ENCODE measurements at regions not wholly inside any gene's neighbourhood (a gene's known extent, or its start where the extent isn't known, plus 50 kb on each side); places are given as distances from the start of the nearest gene placed in this dataset.
"Not testable (repeated sequence)": the region's sequence is repeated elsewhere in the genome, so short reads cannot be mapped to it uniquely, and the experiment has no call there.

- DNase-seq (ENCODE audit: low read depth, low spot score), result no peak
Observed at GRCh38 chr13:80844164-80844563, 503.2 kb upstream of the SPRY2 start.

DNA sequence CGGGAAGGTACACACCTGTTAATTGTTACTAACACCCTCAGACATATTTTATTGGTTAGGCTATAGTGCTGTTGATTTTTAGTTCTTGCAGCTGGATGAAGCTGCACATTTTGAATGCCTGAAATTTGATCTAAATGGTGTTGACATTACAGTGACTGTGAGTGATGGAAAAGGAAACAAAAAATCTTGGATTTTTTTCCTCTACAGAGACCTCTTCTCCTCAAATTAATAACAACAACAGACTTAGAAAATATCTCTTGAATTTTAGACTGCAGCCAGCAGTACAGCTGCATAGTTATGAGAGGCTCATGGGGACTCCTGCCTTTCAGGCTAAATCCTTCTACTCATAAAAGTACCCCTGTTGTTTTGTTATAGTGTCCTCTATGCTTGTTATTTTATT lies 500.5 kb upstream of the SPRY2 start:
- DNase-seq (ENCODE audit: low read depth, low spot score), result no peak

DNA sequence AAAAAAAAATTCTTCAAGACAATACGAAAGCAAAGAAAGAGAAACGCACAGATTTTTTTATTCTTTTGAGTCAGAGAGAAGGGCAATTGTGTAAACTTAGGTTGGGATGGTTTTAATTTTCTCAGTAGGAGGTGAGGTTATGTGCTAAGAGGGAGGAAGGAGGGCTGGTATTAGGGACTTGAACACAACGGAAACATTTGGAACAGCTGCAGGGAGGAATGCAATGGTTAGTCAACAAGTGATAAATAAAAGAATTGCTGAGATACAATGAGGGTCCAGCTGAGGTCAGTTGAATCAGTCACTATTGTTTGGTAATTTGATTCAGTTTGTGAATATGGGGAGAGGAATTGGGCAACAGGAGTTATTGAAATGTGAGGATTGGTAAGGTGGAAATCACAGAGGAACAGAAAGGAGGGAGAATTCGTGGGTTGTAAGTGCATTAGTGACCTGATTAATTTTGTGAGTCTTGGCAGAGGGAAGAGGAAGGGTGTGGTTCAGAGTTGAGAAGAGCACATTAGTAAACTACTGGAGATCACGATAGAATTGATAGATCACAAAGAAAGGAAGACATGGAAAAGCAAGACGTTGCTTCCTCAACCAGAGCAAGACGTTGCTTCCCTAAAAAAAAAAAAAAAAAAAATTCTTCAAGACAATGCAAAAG lies 499.5 kb upstream of the SPRY2 start:
- DNase-seq (ENCODE audit: low read depth, low spot score), result peak; percentile 20

- DNase-seq (ENCODE audit: low read depth, low spot score), result no peak
Observed at GRCh38 chr13:80835902-80836301, 495.0 kb upstream of the SPRY2 start.

DNA sequence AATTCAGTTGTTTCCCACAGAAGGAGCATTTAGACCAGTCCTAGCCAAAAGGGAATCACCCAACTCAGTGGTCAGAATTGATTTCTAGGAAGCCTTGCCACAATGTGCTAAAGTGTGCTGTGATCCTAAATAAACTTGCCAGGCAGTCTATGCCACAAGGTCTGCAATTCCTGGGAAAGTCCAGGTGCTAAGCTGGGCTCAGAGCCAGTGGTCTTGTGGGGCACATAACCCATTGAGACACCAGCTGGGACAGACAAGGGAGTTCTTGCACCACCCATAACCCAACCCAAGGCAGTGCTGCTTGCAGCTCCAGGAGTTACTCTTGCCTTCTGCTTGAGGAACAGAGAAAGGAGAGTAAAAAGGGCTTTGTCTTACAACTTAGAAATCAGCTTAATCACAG lies 489.5 kb upstream of the SPRY2 start:
- DNase-seq (ENCODE audit: low read depth, low spot score), result no peak

- no peak for DNase-seq (ENCODE audit: low read depth, low spot score)
Observed at GRCh38 chr13:80828759-80829158, 487.8 kb upstream of the SPRY2 start.

GRCh38 chr13:80825276-80825675 lies 484.4 kb upstream of the SPRY2 start:
- DNase-seq (ENCODE audit: low read depth, low spot score), result no peak

- DNase-seq (ENCODE audit: low read depth, low spot score), result no peak
Observed at GRCh38 chr13:80824229-80824628, 483.3 kb upstream of the SPRY2 start.

GRCh38 chr13:80823472-80823871 lies 482.5 kb upstream of the SPRY2 start:
- DNase-seq (ENCODE audit: low read depth, low spot score), result no peak

DNA sequence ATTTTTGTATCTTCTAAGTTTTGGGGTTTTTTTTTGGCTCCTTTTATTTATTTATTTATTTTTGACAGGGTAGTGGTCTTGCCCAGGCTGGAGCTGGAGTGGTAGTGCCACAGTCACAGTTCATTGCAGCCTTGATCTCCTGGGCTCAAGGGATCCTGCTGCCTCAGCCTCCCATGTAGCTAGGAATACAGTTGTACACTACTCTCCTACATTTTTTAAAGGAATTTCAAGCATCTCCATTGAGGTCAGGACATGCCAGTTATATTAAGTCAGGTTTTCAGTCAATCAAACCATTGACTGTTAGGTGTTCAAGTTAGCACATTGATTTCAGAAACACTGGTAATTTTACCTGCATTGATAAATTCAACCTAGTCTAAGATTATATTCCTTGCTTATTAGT lies 480.5 kb upstream of the SPRY2 start:
- DNase-seq (ENCODE audit: low read depth, low spot score), result no peak

DNA sequence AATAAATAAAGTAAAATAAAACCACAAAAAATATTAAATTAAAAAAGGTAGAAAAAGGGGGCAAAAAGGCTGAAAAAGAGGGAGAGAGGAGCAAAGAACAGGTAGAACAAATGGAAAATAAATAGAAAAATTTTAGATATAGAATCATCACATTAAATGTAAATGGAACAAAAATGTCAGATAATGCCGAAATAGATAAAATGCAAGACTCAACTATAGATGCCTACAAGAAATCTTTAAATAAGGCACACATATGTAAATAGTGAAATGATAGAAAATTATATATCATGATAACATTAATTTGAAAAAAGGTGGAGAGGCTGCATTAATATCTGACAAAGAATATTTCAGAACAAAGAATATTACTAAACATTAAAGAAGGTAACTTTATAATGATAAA lies 477.1 kb upstream of the SPRY2 start:
- DNase-seq (ENCODE audit: low read depth, low spot score), result no peak

DNA sequence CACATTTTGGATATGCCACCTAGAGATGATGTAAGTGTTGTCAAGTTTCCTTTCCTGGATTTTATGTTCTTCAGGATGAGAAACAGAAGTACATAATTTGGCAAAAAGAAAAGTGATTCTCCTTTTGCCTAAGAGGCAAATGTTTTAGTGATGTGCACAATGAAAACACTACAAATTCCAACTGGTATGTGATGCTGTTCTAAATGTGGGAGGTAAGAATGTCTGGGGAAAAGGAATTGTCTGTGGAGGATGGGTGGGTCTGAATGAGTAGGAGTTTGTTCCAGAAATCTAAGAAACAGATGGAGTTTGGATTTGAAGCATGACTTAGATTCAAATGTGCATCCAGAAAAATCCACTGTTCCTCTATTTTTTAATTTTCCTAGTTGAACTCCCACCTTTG lies 473.6 kb upstream of the SPRY2 start:
- no peak for DNase-seq (ENCODE audit: low read depth, low spot score)

GRCh38 chr13:80810294-80810693 lies 469.4 kb upstream of the SPRY2 start:
- not testable (repeated sequence) for DNase-seq (ENCODE audit: low read depth, low spot score)

DNA sequence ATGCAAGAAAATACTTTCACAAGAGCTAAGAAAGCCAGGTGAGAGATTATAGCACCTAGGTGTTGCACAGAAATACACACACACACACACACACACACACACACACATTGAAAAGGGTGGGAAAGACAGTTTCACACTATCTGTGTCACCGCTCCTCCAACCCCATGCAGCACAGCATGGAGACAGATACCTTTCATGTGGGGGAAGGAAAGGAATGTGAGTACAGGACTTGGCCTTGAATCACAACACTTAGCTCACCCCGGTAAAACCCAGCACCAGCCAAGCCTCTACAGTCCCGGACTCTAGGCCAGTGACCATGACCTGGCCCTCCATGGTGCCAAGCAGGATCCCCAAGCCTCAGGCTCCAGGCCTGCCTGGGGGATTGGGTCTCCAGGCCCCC lies 462.0 kb upstream of the SPRY2 start:
- no peak for DNase-seq (ENCODE audit: low read depth, low spot score)

- no peak for DNase-seq (ENCODE audit: low read depth, low spot score)
Observed at GRCh38 chr13:80798576-80799133, 457.7 kb upstream of the SPRY2 start.

GRCh38 chr13:80787604-80788003 lies 446.7 kb upstream of the SPRY2 start:
- DNase-seq (ENCODE audit: low read depth, low spot score), result no peak

- no peak for DNase-seq (ENCODE audit: low read depth, low spot score)
Observed at GRCh38 chr13:80783926-80784565, 443.1 kb upstream of the SPRY2 start.

GRCh38 chr13:80782441-80782840 lies 441.5 kb upstream of the SPRY2 start:
- no peak for DNase-seq (ENCODE audit: low read depth, low spot score)

- DNase-seq (ENCODE audit: low read depth, low spot score), result no peak
Observed at GRCh38 chr13:80778297-80778696, 437.4 kb upstream of the SPRY2 start.

DNA sequence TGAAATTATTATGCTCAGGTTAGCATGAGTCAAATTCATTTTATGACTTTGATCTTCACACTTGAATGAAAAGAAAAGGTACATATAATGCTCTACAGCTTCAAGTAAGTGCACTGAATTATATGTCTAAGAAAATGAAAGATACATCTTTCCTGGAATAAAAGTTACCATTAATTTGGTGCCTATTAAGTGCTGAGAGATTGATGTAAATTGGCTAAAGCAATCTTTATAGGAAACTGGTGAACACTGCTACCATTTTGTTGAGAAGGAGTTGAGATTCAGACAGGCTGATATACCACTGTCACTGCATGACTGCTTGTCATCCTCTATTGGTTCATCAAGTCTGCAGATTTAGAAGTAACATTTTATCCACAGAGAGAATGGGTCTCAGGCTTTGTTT lies 416.8 kb upstream of the SPRY2 start:
- no peak for DNase-seq (ENCODE audit: low read depth, low spot score)

- no peak for DNase-seq (ENCODE audit: low read depth, low spot score)
Observed at GRCh38 chr13:80755910-80756309, 415.0 kb upstream of the SPRY2 start.

GRCh38 chr13:80754441-80754840 lies 413.5 kb upstream of the SPRY2 start:
- DNase-seq (ENCODE audit: low read depth, low spot score), result no peak

DNA sequence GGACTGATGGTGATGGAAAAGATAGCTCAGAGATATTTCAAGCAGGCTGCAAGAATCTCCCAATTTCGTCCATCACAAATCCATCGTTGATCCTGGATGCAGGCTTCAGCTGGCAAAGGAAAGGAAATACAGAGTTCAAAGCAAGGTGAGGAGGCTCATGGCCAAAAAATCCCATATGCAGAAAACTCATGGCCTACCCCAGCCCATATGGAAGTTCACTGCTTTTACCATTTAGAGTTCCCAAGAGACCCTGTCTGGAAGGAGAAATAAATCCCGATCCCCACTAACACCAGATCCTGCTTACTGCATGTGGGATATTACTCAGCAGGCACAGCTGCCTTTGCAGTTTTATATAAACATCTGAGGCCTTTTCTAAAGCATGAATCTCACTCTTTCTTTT lies 412.9 kb upstream of the SPRY2 start:
- DNase-seq (ENCODE audit: low read depth, low spot score), result no peak

Data from iPS DF 19.7 (cell line).